ENCODE measurements at regions not wholly inside any gene's neighbourhood (a gene's known extent, or its start where the extent isn't known, plus 50 kb on each side); places are given as distances from the start of the nearest gene placed in this dataset.

DNA sequence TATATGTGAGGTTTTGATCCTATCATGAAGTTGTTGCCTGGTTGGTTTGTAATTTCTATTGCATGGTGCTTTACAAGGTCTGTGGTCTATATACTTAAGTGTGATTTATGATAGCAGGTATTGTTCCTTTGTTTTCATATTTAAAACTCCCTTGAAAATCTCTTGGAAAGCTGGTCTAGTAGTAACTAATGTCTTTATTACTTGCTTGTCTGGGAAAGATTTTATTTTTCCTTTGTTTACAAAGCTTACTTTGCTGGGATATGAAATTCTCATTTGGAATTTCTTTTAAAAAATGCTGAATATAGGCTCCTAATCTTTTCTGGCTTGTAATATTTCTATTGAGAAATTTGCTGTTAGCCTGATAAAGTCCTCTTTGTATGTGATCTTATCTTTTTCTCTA lies 862.9 kb upstream of the NXPH2 start:
- no peak overlapping the region for H3K56ac ChIP-seq (ENCODE audit: insufficient read length, low read depth, low read length)
- H3K27me3 ChIP-seq (ENCODE audit: insufficient read depth, low read length) = no peaks in the 10 kb centered on the region
- H3K79me1 ChIP-seq (ENCODE audit: insufficient read depth, low read depth, low read length, poor library complexity, severe bottlenecking) = no peaks in the 10 kb centered on the region
- H3K23me2 ChIP-seq (ENCODE audit: insufficient read length, low read depth, low read length, poor library complexity, severe bottlenecking) = no peaks in the 10 kb centered on the region
- H2BK5ac ChIP-seq (ENCODE audit: insufficient read length, low read length) = no peak overlapping the region
- Mint-ChIP-seq H3K27me3 (ENCODE audit: low read depth) (no peaks in the 10 kb centered on the region), H3K4me3 (no peak overlapping the region), H3K9me3 (peaks cover 8 to 11% of the 10 kb centered on the region in 2 experiments), H3K36me3 (ENCODE audit: insufficient read depth in 1 of 3, low read depth in 3 of 3) (peaks cover 6 to 20% (median 7%) of the 10 kb centered on the region in 3 experiments; a peak in 6 of 7 replicates), H3K4me1 (no peaks in the 10 kb centered on the region), H3K27ac (no peak overlapping the region)
- H2BK120ac ChIP-seq (ENCODE audit: low read depth, low read length, poor library complexity, severe bottlenecking) = no peak overlapping the region
- DNase-seq = no peak
- H2BK12ac ChIP-seq (ENCODE audit: insufficient read length, low read depth, low read length) = no peak overlapping the region
- no peak overlapping the region for H3K14ac ChIP-seq (ENCODE audit: insufficient read depth, low read length)
- no peak overlapping the region for H4K8ac ChIP-seq (replicated peaks; ENCODE audit: insufficient read length, low read depth, low read length)
- H4K5ac ChIP-seq (ENCODE audit: insufficient read length, low read depth, low read length) = no peak overlapping the region
- H2AFZ ChIP-seq (ENCODE audit: low read length) = no peak overlapping the region
- H2AK5ac ChIP-seq (ENCODE audit: insufficient read length, low read length) = no peak overlapping the region
- no peak overlapping the region for H3K18ac ChIP-seq (ENCODE audit: insufficient read length, low read depth, low read length)
- H3K4me1 ChIP-seq (ENCODE audit: insufficient read depth, low read length) = no peaks in the 10 kb centered on the region
- H3T11ph ChIP-seq (ENCODE audit: low read length) = no peak overlapping the region
- H3K79me2 ChIP-seq (ENCODE audit: insufficient read depth, low read length) = no peaks in the 10 kb centered on the region
- no peak overlapping the region for H3K4ac ChIP-seq (ENCODE audit: low read depth, low read length)
- H4K20me1 ChIP-seq (ENCODE audit: control insufficient read depth, insufficient read depth, insufficient read length) = no peaks in the 10 kb centered on the region
- H3K23ac ChIP-seq (ENCODE audit: insufficient read length, low read depth, low read length) = no peak overlapping the region
- H2BK20ac ChIP-seq (ENCODE audit: low read depth, low read length, poor library complexity, severe bottlenecking) = no peak overlapping the region
- no peak overlapping the region for H2BK15ac ChIP-seq (ENCODE audit: low read depth, low read length)
- H3K9ac ChIP-seq (ENCODE audit: extremely low read depth, insufficient read length, low read length) = no peak overlapping the region
- no peak for TF ChIP-seq CTCF (conservative IDR thresholded peaks at IDR 0.05)
- H3K27ac ChIP-seq (ENCODE audit: insufficient read length, low read depth, low read length) = no peak overlapping the region
- H4K91ac ChIP-seq (ENCODE audit: insufficient read length, low read depth, low read length) = no peak overlapping the region
- H3K9me3 ChIP-seq (ENCODE audit: control insufficient read depth, low read depth, low read length) = no peaks in the 10 kb centered on the region
- no peak overlapping the region for H3K4me2 ChIP-seq (ENCODE audit: insufficient read depth, insufficient read length, low read length)
